HG03066 (cell line): ENCODE measurements at regions not wholly inside any gene's neighbourhood (a gene's known extent, or its start where the extent isn't known, plus 50 kb on each side); places are given as distances from the start of the nearest gene placed in this dataset.

Experiments used
- ATAC-seq: cut with Tn5 transposase; IDR thresholded peaks from one replicate; pipeline ENCODE4 v1.9.1; 2021; ENCODE audit warnings: low read depth; ENCODE audit not compliant: unreplicated experiment

DNA sequence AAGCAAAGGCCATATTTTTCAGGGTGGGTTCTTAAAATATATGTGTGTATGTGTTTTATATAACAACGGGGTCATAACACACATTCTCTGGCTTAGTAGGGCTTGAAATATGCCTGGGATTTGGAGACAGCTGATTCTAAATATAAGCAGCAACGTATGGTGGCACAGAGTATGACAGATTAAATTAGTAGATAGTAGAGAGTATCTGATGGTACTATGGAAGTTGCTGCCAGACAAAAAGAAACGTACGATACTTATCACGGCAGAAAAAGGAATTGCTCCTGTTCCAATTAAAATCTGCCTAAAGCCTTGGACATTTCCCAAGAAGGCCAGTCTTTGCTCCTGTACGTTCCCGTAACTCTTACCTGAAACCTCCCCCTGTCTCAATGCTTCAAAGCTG, 607.9 kb upstream of the ID2 start:
- ATAC-seq: no peak

DNA sequence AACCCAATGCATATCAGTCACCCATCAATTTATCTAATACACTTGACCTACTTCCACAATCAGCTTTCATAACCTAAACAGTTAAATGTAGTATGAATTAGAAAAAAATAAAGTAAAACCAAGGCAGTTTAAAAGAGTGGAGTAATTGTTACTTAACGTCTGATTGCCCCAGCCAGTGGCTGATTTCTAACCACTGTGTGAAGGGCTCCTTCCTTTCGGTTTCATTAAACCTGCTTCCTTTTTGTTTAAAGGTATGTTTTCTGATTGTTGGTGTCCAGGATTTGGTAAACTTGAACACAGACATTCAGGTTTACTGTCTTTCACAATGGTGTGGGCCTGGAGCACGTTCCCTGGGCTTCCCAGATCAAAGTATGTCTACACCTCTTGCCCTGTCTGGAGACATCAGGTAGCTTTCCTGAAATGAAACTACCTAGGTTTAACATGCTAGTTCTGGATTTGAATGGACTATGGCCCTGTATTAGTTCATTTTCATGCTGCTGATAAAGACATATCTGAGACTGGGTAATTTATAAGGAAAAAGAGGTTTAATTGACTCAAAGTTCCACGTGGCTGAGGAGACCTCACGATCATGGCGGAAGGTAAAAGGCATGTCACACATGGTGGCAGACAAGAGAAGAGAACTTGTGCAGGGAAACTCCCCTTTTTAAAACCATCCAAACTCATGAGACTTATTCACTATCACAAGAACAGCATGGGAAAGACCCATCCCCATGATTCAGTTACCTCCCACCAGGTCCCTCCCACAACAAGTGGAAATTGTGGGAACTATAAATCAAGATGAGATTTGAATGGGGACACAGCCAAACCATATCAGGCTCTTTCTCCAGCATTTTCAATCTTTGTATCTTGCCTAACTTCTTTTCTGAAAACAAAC, 605.2 kb upstream of the ID2 start:
- ATAC-seq: no peak

- ATAC-seq: no peak
Observed at GRCh38 chr2:8078705-8079104, 603.2 kb upstream of the ID2 start.

DNA sequence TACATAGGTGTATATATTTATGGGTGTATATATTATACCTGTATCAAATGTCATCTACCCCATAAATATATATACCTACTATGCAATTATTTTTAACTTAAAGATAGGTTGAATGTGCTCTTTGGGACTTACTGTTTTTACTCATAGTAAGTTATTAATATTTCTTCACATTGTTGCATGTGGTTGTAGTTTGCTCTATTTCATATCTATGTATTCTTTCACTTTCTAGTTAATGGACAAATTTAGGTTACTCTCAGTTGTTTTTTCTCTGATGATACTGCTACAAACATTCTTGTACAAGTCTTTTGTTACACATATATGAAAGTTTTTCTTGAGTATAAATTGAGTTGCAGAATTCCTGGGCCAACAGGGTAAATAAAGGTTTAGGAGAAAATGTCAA, 601.8 kb upstream of the ID2 start:
- no peak for ATAC-seq

DNA sequence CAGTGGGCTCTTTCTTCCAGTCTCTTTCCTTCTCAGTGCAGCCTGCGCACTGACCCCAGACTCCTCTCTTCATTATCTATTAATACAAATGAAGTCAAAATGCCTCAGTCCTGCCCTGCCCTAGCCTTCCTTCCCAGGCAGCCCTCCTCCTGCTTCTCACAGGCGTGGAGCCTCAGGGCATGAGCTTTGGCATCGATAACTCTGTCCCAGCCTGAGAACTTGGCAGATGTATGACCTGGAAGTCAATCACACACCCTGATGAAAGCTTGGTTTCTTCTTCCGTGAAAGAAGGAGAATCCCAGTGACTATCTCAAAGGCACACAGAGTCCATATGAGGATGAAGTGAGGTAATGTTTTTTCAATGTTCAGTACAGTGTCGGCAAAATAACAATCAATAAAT, 600.7 kb upstream of the ID2 start:
- no peak for ATAC-seq

GRCh38 chr2:8082840-8083239, 599.0 kb upstream of the ID2 start:
- no peak for ATAC-seq

DNA sequence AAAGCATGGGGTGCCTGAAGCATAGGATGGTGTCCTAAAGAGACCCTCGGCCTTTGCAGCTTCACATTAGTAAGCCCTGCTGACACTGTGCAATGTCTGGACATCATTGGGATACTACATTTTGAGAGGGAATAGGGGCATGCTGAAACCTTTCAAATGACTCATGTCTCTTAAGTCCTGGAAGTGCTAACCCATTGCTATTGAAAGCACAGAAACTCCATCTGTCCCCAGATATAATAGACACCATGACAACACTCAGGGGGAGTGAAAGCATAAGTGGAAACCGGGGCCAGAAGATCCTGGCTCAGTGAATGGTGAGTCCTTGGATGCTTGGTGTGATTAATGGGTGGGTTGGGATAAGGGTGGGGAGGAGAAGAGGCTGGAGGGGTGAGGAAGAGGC, 595.5 kb upstream of the ID2 start:
- ATAC-seq: no peak

DNA sequence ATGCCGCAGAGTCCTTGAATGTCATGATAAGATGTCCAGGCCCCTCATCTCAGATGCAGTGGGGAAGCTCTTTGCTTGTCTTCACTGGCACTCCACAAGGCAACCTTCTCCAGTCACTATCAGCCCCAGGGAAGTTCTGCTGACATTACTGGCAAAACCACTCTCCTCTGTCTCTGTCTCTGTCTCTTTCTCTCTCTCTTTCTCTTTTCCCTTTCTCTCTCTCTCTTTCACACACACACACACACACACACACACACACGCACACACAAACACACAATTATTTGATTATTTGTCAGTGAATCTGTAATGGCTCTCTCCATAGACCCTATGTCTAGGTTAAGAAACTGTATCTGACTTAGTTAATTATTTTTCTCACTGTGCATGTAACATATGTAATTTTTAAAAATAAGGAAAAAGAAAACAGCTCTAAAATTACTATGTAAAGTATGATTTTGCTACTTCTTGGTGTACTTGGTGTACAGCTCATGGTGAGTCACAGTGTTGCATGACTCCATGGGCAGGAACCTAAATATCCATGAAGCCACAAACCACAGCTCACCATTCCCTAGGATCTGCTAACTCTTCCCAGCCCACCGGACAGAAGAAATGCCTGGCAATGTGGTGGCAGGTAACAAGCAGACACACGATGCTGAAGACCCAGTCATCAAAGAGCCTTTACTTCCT, 594.9 kb upstream of the ID2 start:
- no peak for ATAC-seq

GRCh38 chr2:8087480-8087840, 594.4 kb upstream of the ID2 start:
- no peak for ATAC-seq

DNA sequence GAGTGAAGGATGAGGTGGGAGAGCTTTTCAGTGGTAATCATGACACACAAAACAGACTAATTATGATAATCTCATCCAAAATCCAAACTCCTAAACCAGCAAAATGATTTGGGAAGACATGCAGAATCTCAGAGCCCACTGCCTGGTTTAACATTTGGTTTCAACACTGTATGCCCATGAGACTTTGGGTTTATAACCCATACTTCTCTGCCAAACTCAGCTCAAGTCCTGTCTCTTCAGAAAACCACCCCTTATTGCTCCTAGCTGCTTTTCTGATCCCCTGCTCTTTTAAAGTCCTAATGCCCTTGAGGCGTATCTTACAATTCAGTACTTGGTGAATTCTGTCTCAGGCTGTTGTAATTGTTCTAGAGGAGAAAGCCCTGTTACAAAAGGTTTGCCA, 593.0 kb upstream of the ID2 start:
- ATAC-seq: no peak

GRCh38 chr2:8089596-8089995, 592.3 kb upstream of the ID2 start:
- no peak for ATAC-seq

DNA sequence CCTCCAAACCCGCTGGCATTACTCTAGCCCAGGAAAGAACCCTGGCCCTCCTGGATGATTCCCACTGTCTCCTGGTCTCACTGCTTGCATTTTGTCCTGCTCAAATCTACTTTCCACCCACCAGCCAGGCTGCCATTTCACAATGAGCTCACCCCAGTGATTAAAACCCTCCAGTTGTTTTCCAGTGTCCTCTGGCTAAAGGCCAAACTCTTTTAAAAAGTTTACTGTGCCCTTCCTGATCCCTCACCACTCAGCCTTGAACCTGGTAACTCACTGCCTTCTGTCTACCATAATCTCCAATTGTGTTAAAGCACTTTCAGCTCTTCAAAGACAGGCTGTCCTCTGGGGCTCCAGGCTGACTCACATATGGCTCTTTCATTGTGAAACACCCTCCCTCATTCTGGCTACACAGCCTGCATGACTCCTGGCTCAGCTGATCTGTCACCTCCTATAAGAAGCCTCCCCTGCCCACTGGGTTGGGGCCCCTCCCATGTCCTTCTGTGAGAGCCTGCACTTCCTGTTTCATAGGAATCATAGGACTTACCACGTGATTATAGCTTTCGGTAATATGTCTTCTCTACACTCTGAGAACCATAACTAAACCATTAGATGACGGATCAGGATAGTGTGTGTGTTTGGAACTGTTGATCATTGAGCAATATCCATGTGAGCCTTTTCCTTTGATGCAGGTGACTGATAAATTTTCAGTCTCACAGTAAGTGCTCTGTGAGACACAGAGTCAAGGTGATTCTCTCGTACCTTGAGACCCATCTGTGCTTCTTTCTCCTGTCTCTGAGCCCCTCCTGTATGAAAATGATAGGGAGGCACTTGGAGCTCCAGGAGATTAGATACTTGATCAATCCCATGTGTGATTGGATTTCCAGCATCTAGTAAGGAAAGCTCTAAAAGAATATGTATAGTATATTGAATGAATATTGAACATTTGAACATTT, 590.8 kb upstream of the ID2 start:
- no peak for ATAC-seq

GRCh38 chr2:8094526-8094925, 587.3 kb upstream of the ID2 start:
- ATAC-seq: no peak

DNA sequence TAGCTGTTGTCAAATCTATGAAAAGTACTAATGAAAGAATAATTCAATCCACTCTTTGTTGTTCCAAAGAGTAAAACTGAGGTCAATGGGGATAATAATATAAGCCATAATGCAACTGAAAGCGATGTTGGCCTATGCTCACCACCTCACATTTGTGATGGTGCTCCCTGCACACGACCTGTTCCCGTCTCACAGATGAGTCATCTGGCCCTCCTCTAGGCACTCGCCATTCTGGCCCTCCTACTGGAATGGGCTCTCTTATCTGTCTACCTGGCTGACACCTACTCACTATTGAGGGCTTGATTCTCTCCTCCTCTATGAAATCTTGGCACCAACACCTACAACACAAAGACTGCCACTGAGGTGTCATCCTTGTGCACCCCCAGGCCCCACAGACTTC, 585.9 kb upstream of the ID2 start:
- ATAC-seq: no peak

- no peak for ATAC-seq
Observed at GRCh38 chr2:8096484-8096883, 585.4 kb upstream of the ID2 start.

- no peak for ATAC-seq
Observed at GRCh38 chr2:8098476-8099266, 583.2 kb upstream of the ID2 start.

- no peak for ATAC-seq
Observed at GRCh38 chr2:8099267-8099582, 582.6 kb upstream of the ID2 start.

GRCh38 chr2:8101614-8102277, 580.1 kb upstream of the ID2 start:
- ATAC-seq: no peak

GRCh38 chr2:8102470-8102869, 579.4 kb upstream of the ID2 start:
- ATAC-seq: no peak
